Globus pallidus (tissue), 1 donor: ENCODE measurements at regions not wholly inside any gene's neighbourhood (a gene's known extent, or its start where the extent isn't known, plus 50 kb on each side); places are given as distances from the start of the nearest gene placed in this dataset.

Experiments
- DNase-seq: peaks from one replicate; pipeline ENCODE4 v3.0.0-alpha.2; 2015; ENCODE audit warnings: low spot score

DNA sequence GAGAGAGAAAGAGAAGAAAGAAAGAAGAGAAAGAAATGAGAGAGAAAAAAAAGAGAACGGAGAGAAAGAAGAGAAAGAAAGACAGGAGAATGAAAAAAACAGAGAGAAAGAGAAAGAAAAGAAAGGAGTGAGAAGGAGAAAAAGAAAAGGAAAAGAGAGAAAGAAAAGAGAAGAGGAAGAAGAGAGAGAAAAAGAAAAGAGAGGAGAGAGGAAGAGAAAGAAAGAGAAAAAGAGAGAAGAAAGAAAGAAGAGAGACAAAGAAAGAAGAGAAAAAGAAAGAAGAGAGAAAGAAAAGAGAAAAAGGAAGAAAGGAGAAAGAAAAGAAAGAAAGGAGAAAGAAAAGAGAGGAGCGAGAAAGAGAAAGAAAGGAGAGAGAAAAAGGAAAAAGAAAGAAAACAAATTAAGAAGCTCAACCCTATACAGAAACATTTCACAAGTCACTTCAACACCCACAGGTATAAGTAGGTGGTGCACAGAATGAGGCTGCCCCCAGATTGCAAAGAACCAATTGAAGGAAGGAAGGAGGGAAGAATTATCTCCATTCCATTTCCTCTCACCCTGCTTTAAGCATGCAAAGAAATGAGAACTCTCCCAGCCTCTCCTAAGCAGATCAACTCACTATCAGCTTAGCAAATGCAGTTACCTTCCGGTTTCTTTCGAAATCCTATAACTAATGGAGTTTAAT is 98.8 kb upstream of the CACNA1A start:
- no peak for DNase-seq

DNA sequence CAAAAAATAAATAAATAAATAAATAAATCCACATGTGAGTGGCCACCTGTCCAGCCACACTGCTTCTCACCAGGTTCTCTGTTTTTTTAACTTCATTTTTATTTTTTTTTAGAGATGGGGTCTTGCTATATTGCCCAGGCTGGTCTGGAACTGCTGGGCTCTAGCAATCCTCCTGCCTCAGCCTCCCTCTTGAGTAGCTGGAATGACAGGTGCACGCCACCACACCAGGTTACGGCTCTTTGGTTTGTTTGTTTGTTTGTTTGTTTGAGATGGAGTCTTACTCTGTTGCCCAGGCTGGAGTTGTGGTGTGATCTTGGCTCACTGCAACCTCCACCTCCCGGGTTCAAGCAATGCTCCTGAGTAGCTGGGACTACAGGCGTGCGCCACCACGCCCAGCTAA is 94.5 kb upstream of the CACNA1A start:
- no peak for DNase-seq

DNA sequence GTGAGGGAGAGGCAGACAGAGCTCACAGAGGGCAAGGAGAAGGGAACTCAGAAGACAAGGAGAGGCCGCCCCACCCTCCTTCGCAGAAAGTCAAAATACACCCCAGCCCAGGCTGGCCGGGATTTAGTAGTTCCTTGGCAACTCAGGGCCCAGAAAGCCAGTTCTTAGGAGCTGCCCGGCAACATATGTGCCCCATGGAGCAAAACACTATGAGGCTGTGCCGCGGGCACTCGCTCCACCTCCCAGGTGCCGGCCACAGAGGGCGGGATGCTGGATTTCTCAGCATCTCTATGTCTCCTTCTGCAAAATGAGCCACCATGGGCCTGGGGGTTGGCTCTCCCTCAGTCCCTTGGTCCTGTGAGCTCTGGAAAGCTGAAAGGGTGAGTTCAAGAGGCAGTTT is 93.8 kb upstream of the CACNA1A start:
- no peak for DNase-seq

DNA sequence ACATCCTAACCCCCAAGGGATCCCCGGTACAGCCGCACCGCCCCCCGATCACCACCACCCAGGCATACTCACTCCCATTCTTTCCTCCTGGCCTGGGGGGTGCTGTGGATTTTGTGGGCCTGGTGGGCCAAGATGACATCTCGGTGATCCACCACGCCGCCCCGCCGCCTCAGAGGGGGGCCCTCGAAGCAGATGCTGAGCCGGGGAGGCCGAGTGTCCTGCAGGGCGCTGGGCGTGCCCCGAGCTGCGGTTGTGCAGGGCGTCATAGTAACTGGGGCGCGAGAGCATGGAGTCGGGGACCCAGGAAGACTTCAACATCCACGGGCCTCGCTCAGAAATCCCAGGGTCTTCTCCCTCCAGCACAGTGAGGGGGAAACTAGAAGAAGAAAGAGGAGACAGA is 93.4 kb upstream of the CACNA1A start:
- no peak for DNase-seq

DNA sequence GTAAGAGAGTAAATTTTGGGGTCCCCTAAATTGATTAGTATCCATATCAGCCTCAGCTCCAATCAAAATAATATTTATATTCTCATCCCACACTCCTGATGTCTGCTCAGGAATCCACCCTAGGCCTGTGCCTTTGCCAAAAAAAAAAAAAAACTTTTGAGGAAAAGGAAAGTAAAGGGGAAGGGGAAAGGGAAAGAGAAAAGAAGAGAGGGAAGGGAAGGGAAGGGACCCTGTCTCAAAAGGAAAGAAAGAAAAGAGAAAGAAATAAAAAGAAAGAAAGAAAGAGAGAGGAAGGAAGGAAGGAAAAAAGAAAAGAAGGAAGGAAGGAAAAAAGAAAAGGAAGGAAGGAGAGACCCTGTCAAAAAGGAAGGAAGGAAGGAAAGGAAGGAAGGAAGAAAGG is 91.8 kb upstream of the CACNA1A start:
- no peak for DNase-seq

DNA sequence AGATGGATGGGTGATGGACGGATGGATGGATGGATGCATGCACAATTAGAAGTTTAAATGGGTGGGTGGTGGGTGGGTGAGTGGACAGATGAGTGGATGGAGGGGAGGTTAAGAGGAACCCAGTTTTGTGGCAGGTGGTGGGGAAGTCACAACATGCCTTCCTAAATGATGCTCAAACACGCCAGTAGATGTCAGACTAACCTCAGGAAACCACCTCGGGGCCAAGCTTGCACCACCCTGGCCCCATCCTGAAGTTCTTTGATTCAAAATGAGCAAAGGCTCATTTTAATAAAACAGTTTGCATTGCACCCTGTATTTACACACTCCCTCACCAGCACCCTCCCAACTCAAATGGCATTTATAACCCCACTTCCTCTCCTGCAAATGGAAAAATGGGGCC is 91.4 kb upstream of the CACNA1A start:
- peak; percentile 48 for DNase-seq

DNA sequence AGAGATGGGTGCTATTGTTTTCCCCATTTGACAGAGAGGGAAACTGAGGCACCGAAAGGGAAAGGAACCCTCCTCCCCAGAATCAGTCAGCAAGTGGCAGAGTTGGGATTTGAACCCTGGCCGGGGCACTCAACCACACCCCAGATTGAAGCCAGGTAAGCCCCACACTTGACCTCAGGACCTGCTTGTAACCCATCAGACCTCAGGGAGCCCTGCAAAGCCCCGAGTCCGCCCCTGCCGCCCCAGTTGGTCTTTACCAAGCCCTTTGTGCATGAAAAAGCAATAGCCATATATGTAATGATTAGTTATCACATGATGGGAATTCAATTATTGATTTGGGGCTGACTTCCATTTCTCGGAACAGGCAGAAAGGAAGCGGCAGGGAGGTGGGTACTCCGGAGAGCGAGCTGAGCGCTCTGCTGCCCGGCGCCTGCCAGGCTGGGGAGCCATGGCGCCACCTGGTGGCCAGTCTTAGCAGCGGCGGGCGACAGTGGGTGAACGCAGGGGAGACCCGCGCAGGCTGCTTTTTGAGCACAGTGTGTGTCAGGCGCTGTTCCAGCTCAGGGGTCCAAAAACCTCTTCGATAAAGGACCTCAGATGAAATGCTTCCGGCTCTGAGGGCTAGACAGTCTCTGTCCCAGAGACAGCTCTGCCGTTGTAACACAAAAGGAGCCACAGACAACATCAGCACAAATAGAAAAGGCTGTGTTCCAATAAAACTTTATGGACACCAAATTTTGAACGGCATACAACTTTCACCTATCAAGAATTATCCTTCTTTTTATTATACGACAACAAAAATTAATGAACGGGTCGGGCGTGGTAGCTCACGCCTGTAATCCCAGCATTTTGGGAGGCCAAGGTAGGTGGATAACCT is 82.9 kb upstream of the CACNA1A start:
- DNase-seq = peak; percentile 22

DNA sequence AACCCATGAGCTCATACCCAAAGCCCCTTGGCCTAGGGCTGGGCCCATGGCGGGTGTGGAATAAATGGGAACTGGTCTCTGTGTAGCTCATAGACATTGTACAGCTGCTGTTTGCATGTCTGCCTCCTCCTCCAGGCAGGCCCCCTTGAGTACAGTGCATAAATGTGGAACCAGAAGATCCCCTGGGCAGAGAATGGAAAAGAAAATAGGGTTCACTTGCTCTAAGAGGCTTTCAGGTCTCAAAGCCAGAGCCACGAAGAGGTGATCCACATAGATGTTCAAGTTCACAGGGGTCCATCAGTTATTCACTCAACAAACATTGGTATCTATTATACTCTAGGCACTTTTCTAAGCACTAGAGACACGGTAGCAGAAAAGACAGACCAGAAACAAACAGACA is 79.2 kb upstream of the CACNA1A start:
- DNase-seq = no peak

DNA sequence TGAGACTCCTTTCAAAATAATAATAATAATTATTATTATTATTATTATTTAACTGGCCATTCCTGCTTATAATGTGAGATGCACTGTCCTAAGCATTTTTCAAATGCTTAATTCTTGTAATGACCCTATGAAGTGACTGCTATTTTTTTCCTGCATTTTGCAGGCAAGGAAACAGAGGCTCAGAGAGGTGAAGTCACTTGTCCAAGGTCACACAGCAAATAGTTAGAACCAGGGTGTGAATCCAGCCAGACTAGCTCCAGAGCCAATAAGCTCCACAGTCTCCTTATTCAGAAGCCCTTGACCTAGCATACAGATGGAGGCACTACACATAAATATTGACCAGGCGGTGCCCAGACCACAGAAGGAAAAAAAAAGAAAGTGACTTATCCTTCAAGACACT is 77.5 kb upstream of the CACNA1A start:
- DNase-seq = no peak

DNA sequence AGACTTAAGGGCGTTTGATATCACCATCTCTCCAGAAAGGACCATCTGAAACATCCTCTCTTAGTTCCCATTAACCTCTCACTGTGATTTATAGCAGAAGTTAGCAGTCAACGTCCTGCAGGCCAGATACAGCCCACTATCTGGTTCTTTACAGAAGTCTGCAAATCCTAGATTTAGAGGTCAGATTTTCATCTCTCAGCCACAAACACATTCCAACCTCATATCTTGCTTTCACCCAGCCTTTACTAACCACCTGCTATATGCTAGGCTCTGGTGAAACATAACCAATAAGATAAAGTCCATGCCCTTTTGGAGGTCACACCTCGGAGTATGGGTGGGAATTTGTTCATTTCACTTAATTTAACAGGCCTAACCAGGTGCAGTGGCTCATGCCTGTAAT is 76.8 kb upstream of the CACNA1A start:
- DNase-seq = no peak

DNA sequence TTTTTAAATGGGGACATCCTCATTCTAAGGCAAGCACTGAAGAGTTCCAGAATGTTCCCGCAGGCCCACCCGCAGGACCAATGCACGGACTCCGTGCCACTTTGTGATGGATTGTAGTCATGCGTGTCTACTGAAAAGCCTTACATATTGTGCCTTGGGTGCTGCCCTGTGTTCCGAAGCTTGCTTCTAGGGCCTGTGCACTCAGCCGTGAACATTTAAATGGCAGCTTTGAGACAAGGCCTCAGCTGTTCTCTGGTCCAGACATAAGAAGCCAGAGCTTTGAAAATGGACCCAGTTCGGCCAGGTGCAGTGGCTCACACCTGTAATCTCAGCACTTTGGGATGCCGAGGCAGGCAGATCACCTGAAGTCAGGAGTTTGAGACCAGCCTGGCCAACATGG is 75.3 kb upstream of the CACNA1A start:
- DNase-seq = no peak

DNA sequence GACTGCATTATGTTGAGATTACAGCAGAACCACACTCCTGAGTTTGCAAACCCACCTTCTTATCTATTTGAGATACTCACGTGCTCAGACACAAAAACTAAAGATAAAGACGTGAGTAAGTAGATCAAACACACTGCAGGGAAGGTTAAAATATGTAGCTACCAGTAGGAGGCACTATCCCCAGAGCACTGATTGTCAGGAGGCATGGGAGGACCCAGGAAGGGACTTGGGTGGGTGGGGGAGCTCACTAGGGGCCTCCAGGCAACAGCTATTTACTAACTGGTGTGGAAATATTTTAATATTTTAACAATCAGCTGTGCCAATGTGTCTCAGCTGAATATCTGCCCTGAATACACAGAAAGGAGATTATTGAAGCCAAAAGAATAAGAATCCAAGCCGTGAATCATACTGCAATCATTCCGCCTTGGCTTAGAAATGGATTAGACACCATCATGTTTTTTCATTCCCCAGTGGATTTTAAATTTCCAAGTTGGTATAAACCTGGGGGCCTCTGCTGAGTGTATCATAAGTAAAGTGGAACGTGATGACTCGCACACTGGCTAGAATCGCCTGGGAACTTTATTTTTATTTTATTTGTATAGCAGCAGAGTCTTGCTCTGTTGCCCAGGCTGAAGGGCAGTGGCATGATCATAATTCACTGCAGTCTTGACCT is 73.2 kb upstream of the CACNA1A start:
- no peak for DNase-seq

DNA sequence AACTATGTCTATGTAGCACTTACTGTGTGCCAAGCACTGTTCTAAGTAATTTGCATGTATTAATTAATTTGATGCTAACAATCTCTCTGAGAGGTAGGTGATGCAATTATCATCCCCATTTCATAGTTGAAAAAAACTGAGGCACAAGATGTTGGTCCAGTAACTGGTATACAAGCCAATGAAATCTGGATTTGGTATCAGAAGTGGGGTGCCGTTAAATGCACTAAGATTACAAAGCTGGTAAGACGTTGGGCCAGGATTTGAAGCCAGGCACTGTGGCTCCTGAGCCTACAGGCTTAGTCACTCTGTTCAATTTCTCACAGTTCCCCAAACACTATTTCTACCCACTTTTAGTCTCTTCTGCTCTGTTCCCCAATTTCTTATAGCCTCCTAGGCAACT is 70.4 kb upstream of the CACNA1A start:
- no peak for DNase-seq

DNA sequence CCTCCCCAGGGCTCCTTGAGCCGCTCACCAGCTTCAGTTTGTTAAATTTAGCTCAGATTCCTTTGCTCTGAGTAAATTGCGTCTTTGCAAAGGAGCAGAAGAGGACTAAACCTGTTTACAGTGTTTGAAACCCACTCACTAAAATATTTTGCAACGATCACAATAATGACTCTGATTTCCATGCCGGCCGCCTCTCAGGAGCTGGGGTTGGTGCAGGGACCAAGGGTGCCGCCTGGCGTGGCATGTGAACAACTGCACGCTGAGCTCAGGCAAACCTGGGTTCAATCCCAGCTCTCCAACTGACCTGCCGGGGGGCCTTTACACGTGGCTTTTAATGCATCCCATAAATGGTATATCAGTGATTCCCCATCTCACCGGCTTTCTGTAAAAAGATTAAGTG is 68.7 kb upstream of the CACNA1A start:
- no peak for DNase-seq

DNA sequence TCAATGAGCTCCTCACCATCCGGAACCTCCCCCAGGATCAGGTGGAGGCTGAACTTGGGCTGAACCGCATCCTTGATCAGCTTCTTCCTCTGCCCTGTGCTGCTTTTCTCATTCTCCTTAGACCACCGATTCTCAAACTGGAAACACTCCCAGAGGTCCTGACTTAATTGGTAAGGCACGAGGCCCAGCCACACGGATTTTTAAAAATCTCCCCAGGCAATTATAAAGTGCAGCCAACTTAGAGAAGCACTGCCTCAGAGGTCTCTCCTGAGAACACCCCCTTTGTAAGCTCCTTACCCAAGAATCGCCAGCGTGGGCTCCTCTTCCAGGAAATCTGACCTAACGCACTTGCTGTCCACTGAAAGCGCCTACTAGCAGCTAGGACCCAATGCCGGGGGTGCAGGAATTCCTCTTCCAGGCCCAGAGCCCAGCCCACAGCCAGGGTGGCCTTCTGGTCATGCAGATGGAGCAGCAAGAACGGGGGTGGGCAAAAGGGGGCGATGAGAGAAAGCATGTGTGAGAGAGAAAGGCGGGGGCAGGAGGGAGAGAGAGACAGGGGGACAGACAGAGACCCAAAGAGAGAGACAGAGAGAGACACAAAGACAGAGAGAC is 66.9 kb upstream of the CACNA1A start:
- DNase-seq = no peak

DNA sequence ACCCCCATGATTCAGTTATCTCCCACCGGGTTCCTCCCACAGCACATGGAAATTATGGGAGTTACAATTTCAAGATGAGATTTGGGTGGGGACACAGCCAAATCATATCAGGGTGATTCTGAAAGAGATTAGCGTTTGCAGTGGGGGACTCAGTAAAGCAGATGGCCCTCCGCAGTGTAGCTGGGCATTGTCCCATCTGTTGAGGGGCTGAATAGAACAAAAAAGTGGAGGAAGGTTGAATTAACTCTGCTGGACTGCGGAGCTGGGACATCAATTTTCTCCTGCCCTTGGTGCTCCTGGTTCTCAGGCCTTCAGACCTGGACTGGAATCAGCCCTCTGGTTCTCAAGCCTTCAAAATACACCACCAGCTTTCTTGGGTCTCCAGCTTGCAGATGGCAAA is 55.2 kb upstream of the CACNA1A start:
- DNase-seq = no peak

DNA sequence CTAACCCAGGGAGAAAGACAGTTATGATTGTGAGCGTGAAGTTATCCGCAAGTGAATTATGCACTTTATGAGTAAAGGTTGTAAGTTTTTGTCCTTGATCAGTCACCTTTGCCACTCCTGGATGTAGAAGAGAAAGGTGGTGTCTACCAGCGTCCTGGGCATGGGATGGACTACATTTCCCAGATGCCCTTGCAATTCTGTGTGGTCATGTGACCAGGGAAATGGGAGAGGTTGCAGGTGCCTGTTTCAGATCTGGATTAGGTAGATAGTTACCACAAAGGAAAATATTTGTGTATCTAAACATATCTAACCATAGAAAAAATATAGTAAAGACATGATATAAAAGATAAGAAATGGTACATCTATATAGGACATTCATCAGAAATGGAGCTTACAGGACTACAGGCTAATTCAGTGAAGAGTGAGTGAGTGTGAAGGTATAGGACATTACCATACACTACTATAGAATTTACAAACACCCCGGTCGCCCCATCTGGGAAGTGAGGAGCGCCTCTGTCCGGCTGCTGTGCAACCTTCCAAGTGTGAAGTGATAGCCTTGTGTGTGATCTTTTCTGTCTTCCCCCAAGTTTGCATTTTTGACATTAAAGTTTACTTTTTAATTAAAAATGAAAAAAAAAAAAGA is 51.6 kb upstream of the CACNA1A start:
- no peak for DNase-seq

DNA sequence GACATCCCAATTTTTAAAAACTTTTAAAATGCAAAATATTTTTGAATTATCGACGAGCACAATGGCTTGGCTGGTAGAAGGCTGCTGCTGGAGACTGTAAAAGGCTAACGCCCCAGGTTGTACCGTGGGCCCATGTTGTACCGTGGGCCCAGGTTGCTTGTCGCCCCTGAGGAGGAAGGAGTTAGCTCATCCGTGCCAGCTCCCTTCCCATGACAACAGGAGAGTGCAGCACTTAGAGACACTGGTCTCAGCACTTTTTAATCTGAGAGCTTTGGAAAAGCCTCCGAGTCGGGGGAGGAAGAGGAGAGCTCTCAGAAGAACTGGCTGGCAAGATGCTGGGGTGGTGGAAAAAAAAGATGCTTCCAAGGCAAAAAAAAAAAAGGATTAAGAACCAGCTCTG is 50.3 kb upstream of the CACNA1A start:
- no peak for DNase-seq
